ENCODE measurements at regions not wholly inside any gene's neighbourhood (a gene's known extent, or its start where the extent isn't known, plus 50 kb on each side); places are given as distances from the start of the nearest gene placed in this dataset.

- Histone ChIP-seq H3K27me3 (ENCODE audit: insufficient read depth, low read depth) (no peaks in the 10 kb centered on the region), H2AFZ (peak overlapping the region; percentile 68), H3K4me2 (peak overlapping the region; percentile 79), H4K20me1 (ENCODE audit: insufficient read depth) (no peaks in the 10 kb centered on the region), H3F3A (ENCODE audit: insufficient read depth, low read depth) (0 out of 2 replicates have a peak, but pooled peaks cover 4% of the 10 kb centered on the region), H3K4me1 (replicated peaks; ENCODE audit: insufficient read depth) (0 out of 2 replicates have a peak, but pooled peaks cover 6% of the 10 kb centered on the region), H3K9me2 (ENCODE audit: insufficient read depth) (no peaks in the 10 kb centered on the region), H3K36me3 (ENCODE audit: low read depth) (no peaks in the 10 kb centered on the region), H3K9me3 (ENCODE audit: insufficient read depth, low read depth) (no peaks in the 10 kb centered on the region), H3K27ac (peak overlapping the region; percentile 80), H3K4me3 (peak overlapping the region; percentile 53), H3K79me2 (ENCODE audit: low read depth) (no peaks in the 10 kb centered on the region)
- no TSS peak for BruUV-seq (replicated peaks)
- DNase-seq: peak in 1 of 2 experiments; percentile 39
- TF ChIP-seq EZH2 (IDR thresholded peaks at IDR 0.05; ENCODE audit: low read depth) (no peak), CTCF (conservative IDR thresholded peaks at IDR 0.05) (no peak)
- intact Hi-C loops (cut with micrococcal nuclease; ENCODE audit: unreplicated experiment): loop anchor here (2.0 kb wide), 2 partner anchors 79 to 85 kb away; partner anchors contain the start of gene BCOR
- ChIA-PET POLR2A (ENCODE audit: unreplicated experiment) (no interaction called here), CTCF (no interaction called here)
These were observed 78.0 kb upstream of the BCOR start for GRCh38 chrX:40175511-40176350.

- H3K27ac ChIP-seq: peak overlapping the region; percentile 80
- CTCF ChIA-PET: no interaction called here
These were observed 77.2 kb upstream of the BCOR start for GRCh38 chrX:40174854-40175510.

More at GRCh38 chrX:40174854-40175510, 77.2 kb upstream of the BCOR start:
- Histone ChIP-seq H3F3A (ENCODE audit: insufficient read depth, low read depth) (0 out of 2 replicates have a peak, but pooled peaks cover 4% of the 10 kb centered on the region), H3K36me3 (ENCODE audit: low read depth) (no peaks in the 10 kb centered on the region), H3K9me2 (ENCODE audit: insufficient read depth) (no peaks in the 10 kb centered on the region), H3K4me1 (replicated peaks; ENCODE audit: insufficient read depth) (0 out of 2 replicates have a peak, but pooled peaks cover 6% of the 10 kb centered on the region), H3K4me2 (peak overlapping the region; percentile 79), H3K4me3 (peak overlapping the region; percentile 53), H3K79me2 (ENCODE audit: low read depth) (no peaks in the 10 kb centered on the region), H2AFZ (peak overlapping the region; percentile 68), H3K9me3 (ENCODE audit: insufficient read depth, low read depth) (no peaks in the 10 kb centered on the region), H4K20me1 (ENCODE audit: insufficient read depth) (no peaks in the 10 kb centered on the region), H3K27me3 (ENCODE audit: insufficient read depth, low read depth) (no peaks in the 10 kb centered on the region)
- TSS peak; percentile 34 for BruUV-seq (replicated peaks)
- intact Hi-C loops (cut with micrococcal nuclease; ENCODE audit: unreplicated experiment): loop anchor here (2.0 kb wide), 2 partner anchors 78 to 86 kb away; partner anchors contain the start of gene BCOR
- TF ChIP-seq EZH2 (IDR thresholded peaks at IDR 0.05; ENCODE audit: low read depth) (no peak), CTCF (conservative IDR thresholded peaks at IDR 0.05) (no peak)
- DNase-seq: peak in 1 of 2 experiments; percentile 22
- POLR2A ChIA-PET (ENCODE audit: unreplicated experiment): no interaction called here

All from PC-9 (cell line).